ENCODE measurements at regions not wholly inside any gene's neighbourhood (a gene's known extent, or its start where the extent isn't known, plus 50 kb on each side); places are given as distances from the start of the nearest gene placed in this dataset.

GRCh38 chr2:216553482-216554240 is 55.0 kb downstream of the RPL37A start:
- no peak for DNase-seq (ENCODE audit: low read depth, low spot score)
- no peaks in the 10 kb centered on the region for H3K4me1 ChIP-seq (ENCODE audit: control insufficient read depth, insufficient read depth, low read length)
- POLR2A ChIA-PET = no interaction called here

GRCh38 chr2:216554286-216554685 is 55.6 kb downstream of the RPL37A start:
- H3K27me3 ChIP-seq (ENCODE audit: control insufficient read depth, insufficient read depth, low read length) = no peaks in the 10 kb centered on the region
- ChIA-PET CTCF (no interaction called here), POLR2A (interaction anchor here (0.6 kb wide), 1 partner anchor 109 kb away, joined by 3 read pairs; no protein-coding TSS in a partner anchor)
- no peak for ATAC-seq
- no peak overlapping the region for H3K4me3 ChIP-seq (ENCODE audit: low read depth in 2 of 2, low read length in 2 of 2)
- H3K36me3 ChIP-seq (ENCODE audit: control insufficient read depth, insufficient read depth, low read length) = no peaks in the 10 kb centered on the region
- no peak overlapping the region for H3K27ac ChIP-seq (ENCODE audit: low read length)
- TF ChIP-seq TCF7L2 (IDR thresholded peaks at IDR 0.05; ENCODE audit: low read depth, low read length) (no peak), REST (IDR thresholded peaks at IDR 0.05; ENCODE audit: insufficient read depth in 1 of 2, low read depth in 2 of 2, low read length in 1 of 2) (no peak), CTCF (IDR thresholded peaks at IDR 0.05) (no peak), SIN3A (IDR thresholded peaks at IDR 0.05; ENCODE audit: borderline replicate concordance, insufficient read depth, low read depth, low read length) (no peak), POLR2AphosphoS5 (IDR thresholded peaks at IDR 0.05; ENCODE audit: low read depth, low read length) (no peak)
- BruUV-seq (replicated peaks) = no TSS peak
- H3K4me1 ChIP-seq (ENCODE audit: control insufficient read depth, insufficient read depth, low read length) = no peaks in the 10 kb centered on the region
- in situ Hi-C loops (cut with HindIII; ENCODE audit: low pct_unique_long_range_greater_than_20kb, low sequenced_read_pairs) (no loop called here), intact Hi-C loops (cut with micrococcal nuclease; ENCODE audit: unreplicated experiment) (no loop called here)
- H3K9me3 ChIP-seq (ENCODE audit: control insufficient read depth, insufficient read depth, low read depth, low read length) = no peaks in the 10 kb centered on the region
- DNase-seq (ENCODE audit: low read depth, low spot score) = no peak

More at GRCh38 chr2:216553482-216554240, 55.0 kb downstream of the RPL37A start:
- Histone ChIP-seq H3K9me3 (ENCODE audit: control insufficient read depth, insufficient read depth, low read depth, low read length) (no peaks in the 10 kb centered on the region), H3K27ac (ENCODE audit: low read length) (no peak overlapping the region), H3K27me3 (ENCODE audit: control insufficient read depth, insufficient read depth, low read length) (no peaks in the 10 kb centered on the region), H3K4me3 (ENCODE audit: low read depth in 2 of 2, low read length in 2 of 2) (no peak overlapping the region), H3K36me3 (ENCODE audit: control insufficient read depth, insufficient read depth, low read length) (no peaks in the 10 kb centered on the region)
- no peak for TF ChIP-seq TCF7L2 (IDR thresholded peaks at IDR 0.05; ENCODE audit: low read depth, low read length)
- no peak for TF ChIP-seq CTCF (IDR thresholded peaks at IDR 0.05)
- TF ChIP-seq SIN3A (IDR thresholded peaks at IDR 0.05; ENCODE audit: borderline replicate concordance, insufficient read depth, low read depth, low read length) = no peak
- TF ChIP-seq REST (IDR thresholded peaks at IDR 0.05; ENCODE audit: insufficient read depth in 1 of 2, low read depth in 2 of 2, low read length in 1 of 2) = no peak
- TF ChIP-seq POLR2AphosphoS5 (IDR thresholded peaks at IDR 0.05; ENCODE audit: low read depth, low read length) = no peak
- no TSS peak for BruUV-seq (replicated peaks)
- in situ Hi-C loops (cut with HindIII; ENCODE audit: low pct_unique_long_range_greater_than_20kb, low sequenced_read_pairs) = no loop called here
- CTCF ChIA-PET = no interaction called here
- intact Hi-C loops (cut with micrococcal nuclease; ENCODE audit: unreplicated experiment) = no loop called here
- ATAC-seq = no peak
